Panc1 (cell line): ENCODE measurements at regions not wholly inside any gene's neighbourhood (a gene's known extent, or its start where the extent isn't known, plus 50 kb on each side); places are given as distances from the start of the nearest gene placed in this dataset.

Source experiments
- POLR2AphosphoS5 ChIP-seq: IDR thresholded peaks from 2 replicates; pipeline ENCODE4 v1.6.1; 2012; ENCODE audit warnings: mild to moderate bottlenecking, low read depth, low read length, moderate library complexity
- TF ChIP-seq, protein P1 (sequence below): fragments of 450-650 bp; IDR thresholded peaks from 2 replicates; pipeline ENCODE4 v1.5.1; 2017; ENCODE audit warnings: mild to moderate bottlenecking

DNA sequence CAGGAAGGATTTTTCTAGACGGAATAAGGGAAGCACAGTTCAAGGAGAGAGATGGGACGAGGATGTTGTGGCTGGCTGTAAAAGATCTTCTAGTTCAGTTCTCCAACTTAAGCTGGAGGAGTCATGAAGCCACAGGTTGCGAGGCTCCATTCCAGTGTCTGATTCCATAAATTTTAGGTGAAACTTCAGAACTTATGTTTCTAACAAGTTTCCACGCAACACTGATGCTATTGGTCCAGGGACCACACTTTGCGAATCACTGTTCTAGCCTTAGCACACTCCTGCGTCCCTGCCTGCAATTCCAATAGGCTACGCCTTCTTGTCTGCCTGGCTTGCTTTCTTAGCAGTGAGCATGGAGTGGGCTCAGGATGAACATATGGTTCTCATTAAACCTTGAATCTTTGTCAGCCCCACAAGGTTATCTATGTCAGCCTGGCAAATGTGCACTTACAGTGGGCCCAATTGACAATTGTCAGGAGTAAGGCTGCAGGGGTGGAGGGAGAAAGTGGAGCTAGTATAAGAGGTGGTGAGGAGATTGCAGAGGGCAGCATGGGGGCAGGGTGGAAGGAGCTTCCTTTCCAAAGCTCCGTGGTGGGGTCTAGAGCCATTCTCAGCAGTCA, 438.1 kb upstream of the ST6GAL2 start:
- TF ChIP-seq, protein P1, sequence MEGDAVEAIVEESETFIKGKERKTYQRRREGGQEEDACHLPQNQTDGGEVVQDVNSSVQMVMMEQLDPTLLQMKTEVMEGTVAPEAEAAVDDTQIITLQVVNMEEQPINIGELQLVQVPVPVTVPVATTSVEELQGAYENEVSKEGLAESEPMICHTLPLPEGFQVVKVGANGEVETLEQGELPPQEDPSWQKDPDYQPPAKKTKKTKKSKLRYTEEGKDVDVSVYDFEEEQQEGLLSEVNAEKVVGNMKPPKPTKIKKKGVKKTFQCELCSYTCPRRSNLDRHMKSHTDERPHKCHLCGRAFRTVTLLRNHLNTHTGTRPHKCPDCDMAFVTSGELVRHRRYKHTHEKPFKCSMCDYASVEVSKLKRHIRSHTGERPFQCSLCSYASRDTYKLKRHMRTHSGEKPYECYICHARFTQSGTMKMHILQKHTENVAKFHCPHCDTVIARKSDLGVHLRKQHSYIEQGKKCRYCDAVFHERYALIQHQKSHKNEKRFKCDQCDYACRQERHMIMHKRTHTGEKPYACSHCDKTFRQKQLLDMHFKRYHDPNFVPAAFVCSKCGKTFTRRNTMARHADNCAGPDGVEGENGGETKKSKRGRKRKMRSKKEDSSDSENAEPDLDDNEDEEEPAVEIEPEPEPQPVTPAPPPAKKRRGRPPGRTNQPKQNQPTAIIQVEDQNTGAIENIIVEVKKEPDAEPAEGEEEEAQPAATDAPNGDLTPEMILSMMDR, result no peak
- TF ChIP-seq POLR2AphosphoS5, result no peak
